HG03442 (cell line): ENCODE measurements at regions not wholly inside any gene's neighbourhood (a gene's known extent, or its start where the extent isn't known, plus 50 kb on each side); places are given as distances from the start of the nearest gene placed in this dataset.
A peak's percentile ranks its signal among the peaks of the same experiment; 100 is the strongest.
"Not testable (repeated sequence)": the region's sequence is repeated elsewhere in the genome, so short reads cannot be mapped to it uniquely, and the experiment has no call there.

Experiments
- ATAC-seq: cut with Tn5 transposase; IDR thresholded peaks from one replicate; pipeline ENCODE4 v1.9.1; 2021; ENCODE audit warnings: mild to moderate bottlenecking, moderate library complexity; ENCODE audit not compliant: unreplicated experiment

- ATAC-seq: no peak
Observed at GRCh38 chr11:26896719-26897118, 97.2 kb upstream of the FIBIN start.

GRCh38 chr11:26898799-26899198 lies 95.1 kb upstream of the FIBIN start:
- ATAC-seq: no peak

- ATAC-seq: no peak
Observed at GRCh38 chr11:26901162-26901561, 92.8 kb upstream of the FIBIN start.

- ATAC-seq: no peak
Observed at GRCh38 chr11:26904132-26904531, 89.8 kb upstream of the FIBIN start.

- ATAC-seq: no peak
Observed at GRCh38 chr11:26904801-26905200, 89.1 kb upstream of the FIBIN start.

- ATAC-seq: no peak
Observed at GRCh38 chr11:26905368-26905767, 88.5 kb upstream of the FIBIN start.

GRCh38 chr11:26909515-26909914 lies 84.4 kb upstream of the FIBIN start:
- ATAC-seq: no peak

GRCh38 chr11:26909991-26910591 lies 83.8 kb upstream of the FIBIN start:
- no peak for ATAC-seq

- peak; percentile 42 for ATAC-seq
Observed at GRCh38 chr11:26914968-26915367, 78.9 kb upstream of the FIBIN start.

GRCh38 chr11:26916805-26917204 lies 77.1 kb upstream of the FIBIN start:
- ATAC-seq: no peak

GRCh38 chr11:26928582-26928981 lies 65.3 kb upstream of the FIBIN start:
- no peak for ATAC-seq

- no peak for ATAC-seq
Observed at GRCh38 chr11:26929806-26930517, 64.0 kb upstream of the FIBIN start.

- ATAC-seq: no peak
Observed at GRCh38 chr11:26930518-26931247, 63.2 kb upstream of the FIBIN start.

- ATAC-seq: no peak
Observed at GRCh38 chr11:26931248-26931631, 62.7 kb upstream of the FIBIN start.

GRCh38 chr11:26931881-26932280 lies 62.0 kb upstream of the FIBIN start:
- ATAC-seq: no peak

- ATAC-seq: no peak
Observed at GRCh38 chr11:26936109-26936508, 57.8 kb upstream of the FIBIN start.

GRCh38 chr11:26937386-26937785 lies 56.5 kb upstream of the FIBIN start:
- ATAC-seq: no peak

GRCh38 chr11:26940501-26940900 lies 53.4 kb upstream of the FIBIN start:
- not testable (repeated sequence) for ATAC-seq

- no peak for ATAC-seq
Observed at GRCh38 chr11:26942356-26942755, 51.6 kb upstream of the FIBIN start.

- ATAC-seq: no peak
Observed at GRCh38 chr11:26943636-26944035, 50.3 kb upstream of the FIBIN start.
